ENCODE measurements at regions not wholly inside any gene's neighbourhood (a gene's known extent, or its start where the extent isn't known, plus 50 kb on each side); places are given as distances from the start of the nearest gene placed in this dataset.

GRCh38 chr3:194977356-194977755 is 291.7 kb downstream of the FAM43A start:
- DNase-seq = no peak

- DNase-seq = no peak
These were observed 291.8 kb downstream of the XXYLT1 start for GRCh38 chr3:194979173-194979572.

GRCh38 chr3:194982472-194982871 is 288.5 kb downstream of the XXYLT1 start:
- DNase-seq = no peak

- DNase-seq = no peak
These were observed 287.8 kb downstream of the XXYLT1 start for GRCh38 chr3:194983121-194983520.

GRCh38 chr3:194983620-194984019 is 287.3 kb downstream of the XXYLT1 start:
- no peak for DNase-seq

GRCh38 chr3:194984066-194984465 is 286.9 kb downstream of the XXYLT1 start:
- no peak for DNase-seq

GRCh38 chr3:194984622-194985021 is 286.3 kb downstream of the XXYLT1 start:
- no peak for DNase-seq

- DNase-seq = no peak
These were observed 285.9 kb downstream of the XXYLT1 start for GRCh38 chr3:194985031-194985578.

- DNase-seq = no peak
These were observed 284.5 kb downstream of the XXYLT1 start for GRCh38 chr3:194986208-194987043.

GRCh38 chr3:194987571-194988494 is 283.1 kb downstream of the XXYLT1 start:
- no peak for DNase-seq

- DNase-seq = no peak
These were observed 282.3 kb downstream of the XXYLT1 start for GRCh38 chr3:194988495-194989165.

GRCh38 chr3:194989241-194989640 is 281.7 kb downstream of the XXYLT1 start:
- DNase-seq = no peak

- DNase-seq = no peak
These were observed 280.3 kb downstream of the XXYLT1 start for GRCh38 chr3:194990454-194991337.

- DNase-seq = no peak
These were observed 279.7 kb downstream of the XXYLT1 start for GRCh38 chr3:194991338-194991654.

GRCh38 chr3:194993896-194994295 is 277.1 kb downstream of the XXYLT1 start:
- DNase-seq = no peak

- no peak for DNase-seq
These were observed 276.4 kb downstream of the XXYLT1 start for GRCh38 chr3:194994551-194994981.

GRCh38 chr3:194995334-194995733 is 275.6 kb downstream of the XXYLT1 start:
- DNase-seq = no peak

GRCh38 chr3:194995922-194996321 is 275.0 kb downstream of the XXYLT1 start:
- no peak for DNase-seq

GRCh38 chr3:194996746-194997145 is 274.2 kb downstream of the XXYLT1 start:
- no peak for DNase-seq

GRCh38 chr3:194998417-194998816 is 272.5 kb downstream of the XXYLT1 start:
- no peak for DNase-seq

- DNase-seq = no peak
These were observed 272.0 kb downstream of the XXYLT1 start for GRCh38 chr3:194998948-194999347.

GRCh38 chr3:194999491-194999890 is 271.5 kb downstream of the XXYLT1 start:
- DNase-seq = no peak

Data from activated CD4-positive, alpha-beta T cell treated with anti-CD3 and anti-CD28 coated beads, Interleukin-2, amount 50 U/mL, for 1 hour (primary cell).